HG03045 (cell line): ENCODE measurements at regions not wholly inside any gene's neighbourhood (a gene's known extent, or its start where the extent isn't known, plus 50 kb on each side); places are given as distances from the start of the nearest gene placed in this dataset.
"Not testable (repeated sequence)": the region's sequence is repeated elsewhere in the genome, so short reads cannot be mapped to it uniquely, and the experiment has no call there.

Experiments
- ATAC-seq: cut with Tn5 transposase; IDR thresholded peaks from one replicate; pipeline ENCODE4 v1.9.1; 2021; ENCODE audit warnings: mild to moderate bottlenecking, moderate library complexity; ENCODE audit not compliant: unreplicated experiment

GRCh38 chr17:69669441-69670178, 255.1 kb downstream of the MAP2K6 start:
- ATAC-seq = no peak

- ATAC-seq = no peak
These were observed 258.4 kb downstream of the MAP2K6 start for GRCh38 chr17:69672924-69673323.

GRCh38 chr17:69677130-69677529, 262.6 kb downstream of the MAP2K6 start:
- no peak for ATAC-seq

- ATAC-seq = no peak
These were observed 263.7 kb downstream of the MAP2K6 start for GRCh38 chr17:69678206-69678605.

- no peak for ATAC-seq
These were observed 265.3 kb downstream of the MAP2K6 start for GRCh38 chr17:69679829-69680228.

GRCh38 chr17:69684251-69684650, 269.8 kb downstream of the MAP2K6 start:
- no peak for ATAC-seq

GRCh38 chr17:69685150-69685549, 270.7 kb downstream of the MAP2K6 start:
- ATAC-seq = not testable (repeated sequence)

- ATAC-seq = no peak
These were observed 276.0 kb downstream of the MAP2K6 start for GRCh38 chr17:69690531-69690930.

GRCh38 chr17:69692171-69692570, 277.7 kb downstream of the MAP2K6 start:
- ATAC-seq = no peak

GRCh38 chr17:69695646-69696045, 281.1 kb downstream of the MAP2K6 start:
- ATAC-seq = no peak

- ATAC-seq = no peak
These were observed 282.2 kb downstream of the MAP2K6 start for GRCh38 chr17:69696650-69697049.

- not testable (repeated sequence) for ATAC-seq
These were observed 283.9 kb downstream of the MAP2K6 start for GRCh38 chr17:69698352-69698751.

GRCh38 chr17:69702078-69702477, 287.6 kb downstream of the MAP2K6 start:
- no peak for ATAC-seq

GRCh38 chr17:69703751-69704150, 289.3 kb downstream of the MAP2K6 start:
- ATAC-seq = no peak

GRCh38 chr17:69704935-69705334, 290.4 kb downstream of the MAP2K6 start:
- ATAC-seq = no peak

- no peak for ATAC-seq
These were observed 291.6 kb downstream of the MAP2K6 start for GRCh38 chr17:69706127-69706526.

GRCh38 chr17:69709441-69709840, 294.9 kb downstream of the MAP2K6 start:
- ATAC-seq = no peak

- no peak for ATAC-seq
These were observed 296.4 kb downstream of the MAP2K6 start for GRCh38 chr17:69710926-69711325.

GRCh38 chr17:69711541-69711940, 297.0 kb downstream of the MAP2K6 start:
- ATAC-seq = no peak

GRCh38 chr17:69712801-69713311, 298.4 kb downstream of the MAP2K6 start:
- no peak for ATAC-seq

- ATAC-seq = no peak
These were observed 299.3 kb downstream of the MAP2K6 start for GRCh38 chr17:69713815-69714214.

- no peak for ATAC-seq
These were observed 300.2 kb downstream of the MAP2K6 start for GRCh38 chr17:69714669-69715068.

- ATAC-seq = no peak
These were observed 301.2 kb downstream of the MAP2K6 start for GRCh38 chr17:69715656-69716055.
